Brain microvascular endothelial cell (primary cell): ENCODE measurements at regions not wholly inside any gene's neighbourhood (a gene's known extent, or its start where the extent isn't known, plus 50 kb on each side); places are given as distances from the start of the nearest gene placed in this dataset.

ENCODE experiments used
- DNase-seq: peaks from one replicate; pipeline ENCODE4 v3.0.0-alpha.2; 2020
- H3K27ac ChIP-seq: fragments of 250-450 bp; sonication (Bioruptor Pico); 2 replicates; pipeline ENCODE4 v1.5.1; 2020; ENCODE audit warnings: mild to moderate bottlenecking, moderate library complexity
- H3K27me3 ChIP-seq: fragments of 250-450 bp; sonication (Bioruptor Pico); replicated peaks from 2 replicates; pipeline ENCODE4 v1.5.1; 2020; ENCODE audit warnings: mild to moderate bottlenecking
- H3K36me3 ChIP-seq: fragments of 250-450 bp; sonication (Bioruptor Pico); replicated peaks from 2 replicates; pipeline ENCODE4 v1.5.1; 2020; ENCODE audit warnings: mild to moderate bottlenecking
- H3K4me3 ChIP-seq: 2 replicates; pipeline ENCODE4 v1.5.1; 2011; ENCODE audit warnings: low read depth, mild to moderate bottlenecking, control low read depth, low read length, moderate library complexity
- in situ Hi-C: cut with HindIII; loops from 2 replicates; pipeline ENCODE4 v1.10.0; 2017; ENCODE audit warnings: low sequenced_read_pairs, low pct_ligation_motif_present
- TF ChIP-seq, protein P1 (sequence below): IDR thresholded peaks from 2 replicates; pipeline ENCODE4 v1.5.1; 2011; ENCODE audit warnings: low read depth, mild to moderate bottlenecking, moderate library complexity, low read length, control low read depth, inconsistent platforms; ENCODE audit errors: missing control alignments

DNA sequence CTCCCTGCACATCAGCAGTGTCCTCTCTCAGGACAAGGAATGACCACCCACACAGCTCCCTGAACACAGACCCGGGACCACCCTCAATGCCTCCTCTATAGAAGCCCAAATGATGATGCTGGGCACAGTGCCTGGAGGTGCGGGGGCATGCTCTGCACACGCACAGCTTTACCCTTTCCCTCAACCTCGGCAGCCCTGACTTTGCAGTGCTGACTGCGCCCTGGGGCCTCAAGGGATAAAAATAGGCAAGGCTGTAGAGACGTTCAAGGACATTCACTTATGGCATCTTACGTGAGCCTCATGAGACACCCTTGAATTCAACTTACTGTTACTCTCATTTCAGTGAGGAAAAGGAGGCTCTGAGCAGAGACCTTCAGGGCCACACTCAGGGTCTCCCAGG, 521.6 kb upstream of the MGMT start:
- H3K27me3 ChIP-seq = no peaks in the 10 kb centered on the region
- H3K36me3 ChIP-seq = no peaks in the 10 kb centered on the region
- TF ChIP-seq, protein P1, sequence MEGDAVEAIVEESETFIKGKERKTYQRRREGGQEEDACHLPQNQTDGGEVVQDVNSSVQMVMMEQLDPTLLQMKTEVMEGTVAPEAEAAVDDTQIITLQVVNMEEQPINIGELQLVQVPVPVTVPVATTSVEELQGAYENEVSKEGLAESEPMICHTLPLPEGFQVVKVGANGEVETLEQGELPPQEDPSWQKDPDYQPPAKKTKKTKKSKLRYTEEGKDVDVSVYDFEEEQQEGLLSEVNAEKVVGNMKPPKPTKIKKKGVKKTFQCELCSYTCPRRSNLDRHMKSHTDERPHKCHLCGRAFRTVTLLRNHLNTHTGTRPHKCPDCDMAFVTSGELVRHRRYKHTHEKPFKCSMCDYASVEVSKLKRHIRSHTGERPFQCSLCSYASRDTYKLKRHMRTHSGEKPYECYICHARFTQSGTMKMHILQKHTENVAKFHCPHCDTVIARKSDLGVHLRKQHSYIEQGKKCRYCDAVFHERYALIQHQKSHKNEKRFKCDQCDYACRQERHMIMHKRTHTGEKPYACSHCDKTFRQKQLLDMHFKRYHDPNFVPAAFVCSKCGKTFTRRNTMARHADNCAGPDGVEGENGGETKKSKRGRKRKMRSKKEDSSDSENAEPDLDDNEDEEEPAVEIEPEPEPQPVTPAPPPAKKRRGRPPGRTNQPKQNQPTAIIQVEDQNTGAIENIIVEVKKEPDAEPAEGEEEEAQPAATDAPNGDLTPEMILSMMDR = no peak
- in situ Hi-C loops = no loop called here
- no peak overlapping the region for H3K4me3 ChIP-seq
- DNase-seq = no peak
- no peak overlapping the region for H3K27ac ChIP-seq

DNA sequence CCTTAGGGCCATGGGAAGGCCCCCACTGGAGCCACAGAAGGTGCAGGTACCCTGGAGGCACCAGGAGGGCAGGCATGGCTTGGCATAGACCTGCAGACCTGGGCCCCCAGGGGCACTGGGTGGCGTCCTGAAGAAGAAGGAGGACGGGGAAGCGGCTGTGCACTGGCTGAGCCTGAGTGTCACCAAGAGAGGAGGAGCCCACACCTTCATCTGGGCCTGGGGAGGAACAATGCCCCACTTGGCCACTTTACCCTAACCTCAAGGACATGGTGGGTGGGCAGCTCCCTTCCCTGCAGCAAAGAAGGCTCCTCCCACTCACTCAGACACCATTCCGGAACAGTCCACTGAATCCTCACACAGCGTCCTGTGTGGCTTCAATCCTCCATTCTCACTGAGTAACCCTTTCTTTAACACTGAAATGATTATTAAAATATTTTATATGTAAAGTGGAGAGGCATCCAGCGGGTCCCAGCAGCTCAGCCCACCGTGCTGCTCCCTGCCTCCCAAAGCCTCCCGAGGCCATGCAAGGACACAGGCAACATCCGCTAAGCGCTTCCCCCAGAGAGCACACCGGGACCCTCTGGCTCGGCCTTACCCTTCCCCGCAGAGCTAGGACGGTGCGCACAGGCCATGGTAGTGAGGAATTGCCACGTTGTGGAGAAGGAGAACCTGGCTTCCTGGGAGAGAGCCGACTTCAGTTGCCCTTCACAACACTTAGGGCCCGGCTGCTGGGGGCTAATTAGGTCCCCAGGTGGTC, 516.7 kb upstream of the MGMT start:
- TF ChIP-seq, protein P1 = no peak
- Histone ChIP-seq H3K27ac (no peak overlapping the region), H3K27me3 (no peaks in the 10 kb centered on the region), H3K4me3 (no peak overlapping the region), H3K36me3 (no peaks in the 10 kb centered on the region)
- no peak for DNase-seq
- in situ Hi-C loops = no loop called here

DNA sequence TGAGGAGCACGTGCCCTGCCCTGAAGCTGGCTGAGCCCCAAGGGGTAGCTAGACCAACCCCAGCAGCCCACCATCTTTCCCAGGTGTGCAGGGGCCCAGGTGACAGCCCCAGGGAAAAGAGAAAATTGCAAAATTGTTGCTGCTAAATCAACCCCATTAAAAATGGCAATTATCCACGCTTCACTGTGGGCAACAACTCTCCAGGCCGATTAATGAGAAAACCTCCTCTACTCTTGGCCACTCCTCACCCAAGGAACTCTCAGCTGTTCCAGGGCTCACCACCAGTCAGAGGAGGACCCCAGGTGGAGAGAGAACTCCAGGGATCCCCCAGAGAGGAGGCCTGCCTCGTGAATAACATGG, 516.1 kb upstream of the MGMT start:
- TF ChIP-seq, protein P1 = no peak
- no peaks in the 10 kb centered on the region for H3K36me3 ChIP-seq
- no peak overlapping the region for H3K27ac ChIP-seq
- H3K4me3 ChIP-seq = no peak overlapping the region
- in situ Hi-C loops = no loop called here
- DNase-seq = no peak
- no peaks in the 10 kb centered on the region for H3K27me3 ChIP-seq

DNA sequence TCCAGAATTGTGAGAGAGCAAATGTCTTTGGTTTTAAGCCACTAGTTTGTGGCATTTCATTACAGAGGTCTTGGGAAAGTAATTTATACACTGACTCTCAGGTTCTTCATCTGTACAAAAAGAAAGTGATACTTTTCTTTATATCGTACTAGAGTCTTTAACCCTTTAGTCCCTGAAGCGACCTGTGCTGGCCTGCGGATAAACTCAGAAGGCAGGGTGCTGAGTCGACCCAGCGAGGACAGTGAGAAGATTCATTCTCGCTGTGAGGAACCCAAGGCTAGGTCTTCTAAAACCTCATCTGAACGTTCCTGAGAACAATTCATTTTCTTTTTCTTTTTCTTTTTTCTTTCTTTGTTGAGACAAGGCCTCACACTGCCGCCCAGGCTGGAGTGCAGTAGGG, 514.2 kb upstream of the MGMT start:
- DNase-seq = no peak
- Histone ChIP-seq H3K27ac (no peak overlapping the region), H3K36me3 (no peaks in the 10 kb centered on the region), H3K4me3 (no peak overlapping the region), H3K27me3 (no peaks in the 10 kb centered on the region)
- in situ Hi-C loops = no loop called here
- TF ChIP-seq, protein P1 = no peak

DNA sequence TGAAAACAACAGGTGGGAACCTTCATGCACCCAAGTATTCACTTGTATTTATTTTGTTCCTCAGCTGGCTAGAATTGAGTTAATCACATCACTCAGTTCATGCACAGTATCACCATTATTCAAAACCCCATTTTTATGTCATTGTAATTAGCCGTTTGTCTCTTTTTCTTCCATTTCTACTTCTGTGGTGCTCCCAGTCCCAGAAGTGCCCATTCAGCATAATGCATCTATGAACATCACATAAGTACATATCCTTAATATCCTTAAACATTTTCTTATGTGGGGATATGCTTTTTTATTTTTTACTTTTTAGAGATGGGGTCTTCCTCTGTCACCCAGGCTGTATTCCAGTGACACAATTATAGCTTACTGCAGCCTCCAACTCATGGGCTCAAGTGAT, 510.9 kb upstream of the MGMT start:
- H3K36me3 ChIP-seq = no peaks in the 10 kb centered on the region
- no peak for DNase-seq
- in situ Hi-C loops = no loop called here
- TF ChIP-seq, protein P1 = no peak
- no peak overlapping the region for H3K4me3 ChIP-seq
- no peak overlapping the region for H3K27ac ChIP-seq
- no peaks in the 10 kb centered on the region for H3K27me3 ChIP-seq

DNA sequence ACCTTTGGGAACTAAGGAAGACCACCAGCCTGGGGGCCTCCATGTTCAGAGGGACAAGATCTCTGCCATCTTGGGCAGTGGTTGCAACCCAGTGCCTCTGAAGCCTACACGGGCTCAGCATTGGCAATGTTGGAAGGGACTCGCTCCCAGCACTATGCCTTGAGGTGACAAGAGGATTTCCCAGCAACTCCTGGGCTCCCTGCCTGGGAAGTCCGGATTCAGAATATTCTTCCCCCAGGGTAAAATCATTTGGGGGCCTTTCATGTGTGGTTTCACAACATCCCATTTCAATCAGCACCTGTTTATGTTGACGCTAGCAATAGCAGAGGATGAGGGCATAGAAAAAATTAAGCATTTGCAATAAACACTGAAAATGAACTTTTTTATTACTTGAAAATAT, 509.8 kb upstream of the MGMT start:
- no peak for DNase-seq
- in situ Hi-C loops = no loop called here
- Histone ChIP-seq H3K27me3 (no peaks in the 10 kb centered on the region), H3K4me3 (no peak overlapping the region), H3K36me3 (no peaks in the 10 kb centered on the region), H3K27ac (no peak overlapping the region)
- TF ChIP-seq, protein P1 = no peak
